HUES64 (cell line): ENCODE measurements at regions not wholly inside any gene's neighbourhood (a gene's known extent, or its start where the extent isn't known, plus 50 kb on each side); places are given as distances from the start of the nearest gene placed in this dataset.

Experiments
- H3K27ac ChIP-seq: 2 replicates; pipeline ENCODE4 v1.7.0; 2013; ENCODE audit warnings: low read depth, low read length, inconsistent platforms
- H3K27me3 ChIP-seq: 2 replicates; pipeline ENCODE4 v1.6.1; 2013; ENCODE audit warnings: mild to moderate bottlenecking, low read length; ENCODE audit not compliant: insufficient read depth
- H3K36me3 ChIP-seq: 2 replicates; pipeline ENCODE4 v1.6.1; 2013; ENCODE audit warnings: mild to moderate bottlenecking, low read length; ENCODE audit not compliant: insufficient read depth
- H3K4me1 ChIP-seq: 2 replicates; pipeline ENCODE4 v1.6.1; 2013; ENCODE audit warnings: mild to moderate bottlenecking, low read length, moderate library complexity; ENCODE audit not compliant: insufficient read depth
- H3K4me3 ChIP-seq: 2 replicates; pipeline ENCODE4 v1.5.1; 2013; ENCODE audit warnings: mild to moderate bottlenecking, low read length, moderate library complexity
- H3K9ac ChIP-seq: 2 replicates; pipeline ENCODE4 v1.6.1; 2013; ENCODE audit warnings: mild to moderate bottlenecking, low read depth, low read length
- H3K9me3 ChIP-seq: 2 replicates; pipeline ENCODE4 v1.6.1; 2013; ENCODE audit warnings: low read depth, low read length; ENCODE audit not compliant: insufficient read depth
- WGBS: fragments of 150-250, 120-280 bp; methylation state at CpG from one replicate; pipeline ENCODE4 v1.1.7; 2013; ENCODE audit warnings: missing lambda C conversion rate; 5-methylcytosine and 5-hydroxymethylcytosine counted together

GRCh38 chr9:135196474-135196873 is 109.0 kb downstream of the OLFM1 start:
- H3K9me3 ChIP-seq = no peaks in the 10 kb centered on the region
- no peaks in the 10 kb centered on the region for H3K36me3 ChIP-seq
- H3K27me3 ChIP-seq = 0 out of 2 replicates have a peak, but pooled peaks cover 3% of the 10 kb centered on the region
- no peak overlapping the region for H3K9ac ChIP-seq
- 83% methylated on average over 1 of the region's 1 CpG for WGBS
- H3K27ac ChIP-seq = no peak overlapping the region
- no peak overlapping the region for H3K4me3 ChIP-seq
- peaks cover 16% of the 10 kb centered on the region for H3K4me1 ChIP-seq

DNA sequence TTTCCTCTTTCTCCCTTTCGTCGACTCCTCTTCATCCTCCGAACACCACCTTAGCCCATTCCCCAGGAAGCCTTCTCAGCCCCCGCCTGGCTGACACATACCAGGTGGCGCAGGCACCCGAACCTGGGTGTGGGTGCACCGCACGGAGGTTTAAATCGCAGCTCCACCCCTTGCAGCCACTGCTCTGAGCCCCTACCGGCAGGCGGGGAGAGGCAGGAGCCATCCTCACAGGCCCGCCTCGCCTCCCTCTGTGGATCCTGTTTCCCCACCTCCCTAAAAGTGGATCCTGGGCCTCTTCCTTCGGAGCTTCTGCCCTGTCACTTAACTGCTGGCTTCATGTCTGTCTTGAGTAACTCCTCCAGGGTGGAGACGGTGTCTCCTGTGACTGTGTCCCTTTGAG is 110.7 kb downstream of the OLFM1 start:
- Histone ChIP-seq H3K9me3 (no peaks in the 10 kb centered on the region), H3K36me3 (no peaks in the 10 kb centered on the region), H3K4me3 (no peak overlapping the region), H3K27ac (no peak overlapping the region), H3K9ac (no peak overlapping the region), H3K27me3 (0 out of 2 replicates have a peak, but pooled peaks cover 3% of the 10 kb centered on the region), H3K4me1 (peaks cover 16% of the 10 kb centered on the region)
- WGBS = 66% methylated on average over 15 of the region's 15 CpGs

DNA sequence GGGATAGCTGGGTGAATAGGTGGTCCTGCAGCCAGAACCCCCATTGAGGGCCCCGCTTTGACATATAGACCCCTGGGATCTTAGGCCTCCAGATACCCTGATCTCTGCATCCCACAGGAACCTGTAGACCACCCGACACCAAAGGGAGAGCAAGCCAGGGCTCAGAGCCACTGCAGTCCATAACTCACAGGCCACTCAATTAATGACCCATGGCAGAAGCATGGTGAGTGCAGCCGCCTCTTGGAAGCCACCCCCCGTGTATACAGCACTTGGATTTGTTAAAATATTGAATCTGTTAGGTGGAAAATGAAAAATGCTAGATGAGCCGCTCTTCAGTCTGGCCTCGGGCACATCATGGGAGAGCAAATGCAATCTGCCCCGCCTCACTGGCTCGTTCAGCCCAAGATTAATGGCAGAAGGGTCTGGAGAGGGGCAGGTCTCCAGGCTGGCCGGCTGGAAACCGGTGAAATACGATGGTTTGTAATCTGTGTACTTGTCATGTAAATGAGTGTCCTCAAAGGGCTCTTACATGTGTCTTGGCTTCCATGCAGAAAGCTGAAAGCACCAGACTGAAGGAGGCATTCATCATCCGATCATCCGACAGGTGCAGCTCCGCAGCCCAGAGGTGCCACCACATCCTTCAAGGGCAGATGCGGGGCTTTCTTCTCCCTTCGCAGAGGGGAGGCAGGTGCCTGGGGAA is 111.3 kb downstream of the OLFM1 start:
- no peaks in the 10 kb centered on the region for H3K36me3 ChIP-seq
- H3K9me3 ChIP-seq = no peaks in the 10 kb centered on the region
- H3K27me3 ChIP-seq = 0 out of 2 replicates have a peak, but pooled peaks cover 3% of the 10 kb centered on the region
- WGBS = 36% methylated on average over 16 of the region's 16 CpGs
- no peak overlapping the region for H3K4me3 ChIP-seq
- H3K27ac ChIP-seq = no peak overlapping the region; the same call in 1 of the 2 replicates
- H3K4me1 ChIP-seq = peaks cover 16% of the 10 kb centered on the region
- no peak overlapping the region for H3K9ac ChIP-seq

DNA sequence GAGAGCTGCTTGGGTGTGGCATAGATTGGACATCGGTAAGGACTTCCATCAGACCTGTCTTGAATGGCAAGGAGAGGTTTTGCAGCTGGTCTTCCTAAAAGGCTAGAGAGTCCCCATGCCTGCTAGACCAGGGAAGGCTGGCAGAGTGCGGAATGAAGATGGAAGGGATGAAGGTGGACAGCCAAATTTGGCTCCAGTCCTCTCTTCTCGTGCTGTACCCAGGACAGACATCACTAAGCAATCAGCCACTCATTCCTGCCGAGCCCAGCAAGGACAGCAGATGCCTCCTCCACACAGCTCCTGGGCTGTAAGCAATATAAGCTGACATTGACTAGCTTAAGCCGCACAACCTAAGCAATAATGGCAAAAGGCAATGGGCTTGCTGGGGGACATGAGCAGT is 112.0 kb downstream of the OLFM1 start:
- Histone ChIP-seq H3K4me3 (no peak overlapping the region), H3K27ac (no peak overlapping the region), H3K9me3 (no peaks in the 10 kb centered on the region), H3K9ac (no peak overlapping the region), H3K4me1 (peaks cover 16% of the 10 kb centered on the region), H3K27me3 (0 out of 2 replicates have a peak, but pooled peaks cover 3% of the 10 kb centered on the region), H3K36me3 (no peaks in the 10 kb centered on the region)
- 82% methylated on average over 5 of the region's 5 CpGs for WGBS

- Histone ChIP-seq H3K4me1 (peaks cover 16% of the 10 kb centered on the region), H3K9ac (no peak overlapping the region), H3K27ac (no peak overlapping the region), H3K4me3 (no peak overlapping the region), H3K27me3 (0 out of 2 replicates have a peak, but pooled peaks cover 3% of the 10 kb centered on the region), H3K9me3 (no peaks in the 10 kb centered on the region), H3K36me3 (no peaks in the 10 kb centered on the region)
- WGBS = 95% methylated on average over 9 of the region's 9 CpGs
These were observed 114.2 kb downstream of the OLFM1 start for GRCh38 chr9:135201711-135202110.

DNA sequence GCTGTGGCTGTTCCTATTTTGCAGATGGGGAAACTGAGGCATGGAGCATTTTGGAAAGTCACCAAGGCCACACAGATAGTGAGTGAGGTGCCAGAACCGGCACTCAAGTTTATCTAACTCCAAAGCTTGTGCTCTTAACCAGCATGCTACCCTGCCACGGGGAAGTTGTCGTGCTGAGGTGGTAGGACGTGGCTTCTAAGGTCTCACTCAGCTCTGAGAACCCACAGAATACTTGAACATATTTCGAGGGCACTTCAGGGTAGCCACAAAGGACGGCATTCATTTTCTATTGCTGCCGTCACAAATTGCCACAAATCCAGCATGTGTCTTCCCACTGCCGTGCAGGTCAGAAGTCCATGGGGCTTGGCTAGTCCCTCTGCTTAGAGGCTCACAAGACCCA is 116.7 kb downstream of the OLFM1 start:
- H3K9ac ChIP-seq = no peak overlapping the region
- H3K4me3 ChIP-seq = no peak overlapping the region
- 0 out of 2 replicates have a peak, but pooled peaks cover 3% of the 10 kb centered on the region for H3K27me3 ChIP-seq
- H3K4me1 ChIP-seq = peaks cover 7% of the 10 kb centered on the region
- no peaks in the 10 kb centered on the region for H3K36me3 ChIP-seq
- no peak overlapping the region for H3K27ac ChIP-seq
- WGBS = 93% methylated on average over 8 of the region's 8 CpGs
- H3K9me3 ChIP-seq = no peaks in the 10 kb centered on the region

GRCh38 chr9:135209136-135209535 is 121.7 kb downstream of the OLFM1 start:
- Histone ChIP-seq H3K9ac (no peak overlapping the region), H3K4me1 (no peaks in the 10 kb centered on the region), H3K27me3 (no peaks in the 10 kb centered on the region), H3K36me3 (no peaks in the 10 kb centered on the region), H3K9me3 (peaks cover 14% of the 10 kb centered on the region), H3K27ac (no peak overlapping the region), H3K4me3 (no peak overlapping the region)
- WGBS = 83% methylated on average over 6 of the region's 7 CpGs

- no peaks in the 10 kb centered on the region for H3K36me3 ChIP-seq
- WGBS = 76% methylated on average over 2 of the region's 2 CpGs
- H3K4me3 ChIP-seq = no peak overlapping the region
- no peak overlapping the region for H3K9ac ChIP-seq
- H3K27ac ChIP-seq = no peak overlapping the region
- no peaks in the 10 kb centered on the region for H3K4me1 ChIP-seq
- peaks cover 14% of the 10 kb centered on the region for H3K9me3 ChIP-seq
- no peaks in the 10 kb centered on the region for H3K27me3 ChIP-seq
These were observed 122.4 kb downstream of the OLFM1 start for GRCh38 chr9:135209852-135210251.

- no peak overlapping the region for H3K4me3 ChIP-seq
- peaks cover 14% of the 10 kb centered on the region for H3K9me3 ChIP-seq
- H3K9ac ChIP-seq = no peak overlapping the region
- H3K36me3 ChIP-seq = no peaks in the 10 kb centered on the region
- no peak overlapping the region for H3K27ac ChIP-seq
- H3K27me3 ChIP-seq = no peaks in the 10 kb centered on the region
- H3K4me1 ChIP-seq = no peaks in the 10 kb centered on the region
- WGBS = 91% methylated on average over 7 of the region's 7 CpGs
These were observed 123.4 kb downstream of the OLFM1 start for GRCh38 chr9:135210676-135211523.

- Histone ChIP-seq H3K27ac (no peak overlapping the region), H3K9me3 (peaks cover 14% of the 10 kb centered on the region)
- WGBS = 95% methylated on average over 3 of the region's 3 CpGs
These were observed 124.0 kb downstream of the OLFM1 start for GRCh38 chr9:135211524-135211890.

GRCh38 chr9:135212961-135213360 is 125.5 kb downstream of the OLFM1 start:
- 92% methylated on average over 5 of the region's 5 CpGs for WGBS
- H3K27me3 ChIP-seq = no peaks in the 10 kb centered on the region

More at GRCh38 chr9:135211524-135211890, 124.0 kb downstream of the OLFM1 start:
- Histone ChIP-seq H3K36me3 (no peaks in the 10 kb centered on the region), H3K27me3 (no peaks in the 10 kb centered on the region), H3K4me3 (no peak overlapping the region), H3K4me1 (0 out of 2 replicates have a peak, but pooled peaks cover 1% of the 10 kb centered on the region), H3K9ac (no peak overlapping the region)

More at GRCh38 chr9:135212961-135213360, 125.5 kb downstream of the OLFM1 start:
- peaks cover 15% of the 10 kb centered on the region for H3K4me1 ChIP-seq
- no peak overlapping the region for H3K27ac ChIP-seq
- no peak overlapping the region for H3K4me3 ChIP-seq
- H3K9me3 ChIP-seq = peaks cover 14% of the 10 kb centered on the region
- H3K36me3 ChIP-seq = no peaks in the 10 kb centered on the region
- no peak overlapping the region for H3K9ac ChIP-seq
